Neural cell (in vitro differentiated cells): ENCODE measurements at regions not wholly inside any gene's neighbourhood (a gene's known extent, or its start where the extent isn't known, plus 50 kb on each side); places are given as distances from the start of the nearest gene placed in this dataset.

ENCODE experiments used
- H2AFZ ChIP-seq: fragments of 200-600, 300-800 bp; sonication (generic), shearing (Covaris generic); 2 replicates; pipeline ENCODE4 v1.6.0; 2014; ENCODE audit warnings: low read depth, mild to moderate bottlenecking, antibody characterized with exemption, low read length, moderate library complexity
- H3F3A ChIP-seq: fragments of 200-600 bp; shearing (Covaris generic); 2 replicates; pipeline ENCODE4 v1.6.1; 2016; ENCODE audit warnings: mild to moderate bottlenecking, moderate library complexity, mixed read lengths, antibody characterized with exemption, low read length; ENCODE audit not compliant: insufficient read depth, poor library complexity, severe bottlenecking
- H3K27ac ChIP-seq: fragments of 200-600, 300-800 bp; sonication (generic), shearing (Covaris generic); 2 replicates; pipeline ENCODE4 v1.5.1; 2014; ENCODE audit warnings: mild to moderate bottlenecking, low read length, moderate library complexity
- H3K27me3 ChIP-seq: fragments of 300-800, 200-600 bp; sonication (generic), shearing (Covaris generic); 2 replicates; pipeline ENCODE4 v1.6.0; 2014; ENCODE audit warnings: mild to moderate bottlenecking, low read depth, low read length, moderate library complexity; ENCODE audit not compliant: insufficient read depth
- H3K36me3 ChIP-seq: fragments of 300-800, 200-600 bp; sonication (generic), shearing (Covaris generic); 2 replicates; pipeline ENCODE4 v1.5.1; 2014; ENCODE audit warnings: mild to moderate bottlenecking, antibody characterized with exemption, low read length, moderate library complexity; ENCODE audit not compliant: insufficient read depth
- H3K4me2 ChIP-seq: fragments of 300-800, 200-600 bp; sonication (generic), shearing (Covaris generic); 2 replicates; pipeline ENCODE4 v1.6.0; 2014; ENCODE audit warnings: mild to moderate bottlenecking, low read length
- H3K4me3 ChIP-seq: fragments of 300-800, 200-600 bp; sonication (generic), shearing (Covaris generic); 2 replicates; pipeline ENCODE4 v1.5.1; 2014; ENCODE audit warnings: mild to moderate bottlenecking, low read length, moderate library complexity
- H3K79me2 ChIP-seq: fragments of 200-600 bp; shearing (Covaris generic); replicated peaks from 2 replicates; pipeline ENCODE4 v1.6.0; 2014; ENCODE audit warnings: mild to moderate bottlenecking, low read length, moderate library complexity; ENCODE audit not compliant: insufficient read depth
- H3K9ac ChIP-seq: fragments of 300-800, 200-600 bp; sonication (generic), shearing (Covaris generic); 2 replicates; pipeline ENCODE4 v1.6.1; 2016; ENCODE audit warnings: mild to moderate bottlenecking, low read length, mixed read lengths
- H3K9me2 ChIP-seq: fragments of 200-600 bp; shearing (Covaris generic); 2 replicates; pipeline ENCODE4 v1.6.1; 2016; ENCODE audit warnings: mild to moderate bottlenecking, low read length, mixed read lengths; ENCODE audit not compliant: insufficient read depth
- H3K9me3 ChIP-seq: fragments of 200-600, 300-800 bp; sonication (generic), shearing (Covaris generic); 2 replicates; pipeline ENCODE4 v1.6.1; 2016; ENCODE audit warnings: mild to moderate bottlenecking, mixed run types, low read length, moderate library complexity, mixed read lengths
- H4K20me1 ChIP-seq: fragments of 200-600 bp; shearing (Covaris generic); 2 replicates; pipeline ENCODE4 v1.6.1; 2016; ENCODE audit warnings: mild to moderate bottlenecking, mixed run types; ENCODE audit not compliant: insufficient read depth
- EP300 ChIP-seq: fragments of 450-650 bp; conservative IDR thresholded peaks from 2 replicates; pipeline ENCODE4 v1.6.1; 2014; ENCODE audit warnings: antibody characterized with exemption, mild to moderate bottlenecking, moderate library complexity; ENCODE audit not compliant: poor library complexity, severe bottlenecking
- EZH2 ChIP-seq: fragments of 200-600, 300-800 bp; shearing (Covaris generic), sonication (generic); IDR thresholded peaks from 2 replicates; pipeline ENCODE4 v1.6.1; 2014; ENCODE audit warnings: antibody characterized with exemption, low read length, borderline replicate concordance, mild to moderate bottlenecking; ENCODE audit not compliant: insufficient read depth, poor library complexity, severe bottlenecking
- MXI1 ChIP-seq: fragments of 450-650 bp; conservative IDR thresholded peaks from 2 replicates; pipeline ENCODE4 v1.6.1; 2014; ENCODE audit warnings: antibody characterized with exemption, mild to moderate bottlenecking; ENCODE audit not compliant: poor library complexity, severe bottlenecking
- POLR2AphosphoS5 ChIP-seq: IDR thresholded peaks from 2 replicates; pipeline ENCODE4 v1.6.1; 2012
- RAD21 ChIP-seq: fragments of 450-650 bp; conservative IDR thresholded peaks from 2 replicates; pipeline ENCODE4 v1.6.1; 2014; ENCODE audit warnings: antibody characterized with exemption, mild to moderate bottlenecking, moderate library complexity
- REST ChIP-seq: IDR thresholded peaks from 2 replicates; pipeline ENCODE4 v1.6.1; 2012; ENCODE audit warnings: borderline replicate concordance
- SMC3 ChIP-seq: fragments of 450-650 bp; conservative IDR thresholded peaks from 2 replicates; pipeline ENCODE4 v1.6.1; 2014; ENCODE audit warnings: antibody characterized with exemption, mild to moderate bottlenecking, moderate library complexity; ENCODE audit not compliant: poor library complexity
- TAF1 ChIP-seq: IDR thresholded peaks from 2 replicates; pipeline ENCODE4 v1.6.1; 2012; ENCODE audit warnings: low read depth
- TF ChIP-seq, protein P1 (sequence below): fragments of 450-650 bp; IDR thresholded peaks from 2 replicates; pipeline ENCODE4 v1.5.1; 2014; ENCODE audit warnings: antibody characterized with exemption, mild to moderate bottlenecking, moderate library complexity; ENCODE audit not compliant: poor library complexity, severe bottlenecking

DNA sequence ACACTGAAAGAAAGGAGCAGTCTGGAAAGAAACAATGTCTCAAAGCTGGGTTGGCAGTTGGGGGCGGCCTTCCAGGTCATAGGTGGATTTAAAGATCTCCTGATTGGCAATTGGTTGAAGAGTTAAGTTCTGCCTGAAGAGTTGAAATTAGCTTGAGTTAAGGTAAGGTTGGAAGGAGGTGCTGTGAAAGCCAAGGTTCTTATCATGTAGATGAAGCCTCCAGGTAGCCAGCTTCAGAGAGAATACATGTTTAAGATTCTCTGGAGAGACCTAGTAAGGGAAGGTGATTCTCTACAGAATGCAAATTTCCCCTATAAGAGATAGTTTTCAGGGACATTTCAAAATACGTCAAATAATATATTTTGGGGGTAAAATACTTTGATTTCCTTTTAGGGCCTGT, 387.1 kb downstream of the TMEM232 start:
- TF ChIP-seq, protein P1, sequence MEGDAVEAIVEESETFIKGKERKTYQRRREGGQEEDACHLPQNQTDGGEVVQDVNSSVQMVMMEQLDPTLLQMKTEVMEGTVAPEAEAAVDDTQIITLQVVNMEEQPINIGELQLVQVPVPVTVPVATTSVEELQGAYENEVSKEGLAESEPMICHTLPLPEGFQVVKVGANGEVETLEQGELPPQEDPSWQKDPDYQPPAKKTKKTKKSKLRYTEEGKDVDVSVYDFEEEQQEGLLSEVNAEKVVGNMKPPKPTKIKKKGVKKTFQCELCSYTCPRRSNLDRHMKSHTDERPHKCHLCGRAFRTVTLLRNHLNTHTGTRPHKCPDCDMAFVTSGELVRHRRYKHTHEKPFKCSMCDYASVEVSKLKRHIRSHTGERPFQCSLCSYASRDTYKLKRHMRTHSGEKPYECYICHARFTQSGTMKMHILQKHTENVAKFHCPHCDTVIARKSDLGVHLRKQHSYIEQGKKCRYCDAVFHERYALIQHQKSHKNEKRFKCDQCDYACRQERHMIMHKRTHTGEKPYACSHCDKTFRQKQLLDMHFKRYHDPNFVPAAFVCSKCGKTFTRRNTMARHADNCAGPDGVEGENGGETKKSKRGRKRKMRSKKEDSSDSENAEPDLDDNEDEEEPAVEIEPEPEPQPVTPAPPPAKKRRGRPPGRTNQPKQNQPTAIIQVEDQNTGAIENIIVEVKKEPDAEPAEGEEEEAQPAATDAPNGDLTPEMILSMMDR = no peak
- TF ChIP-seq SMC3 = no peak
- TF ChIP-seq EP300 = no peak
- TF ChIP-seq EZH2 = no peak
- no peak for TF ChIP-seq POLR2AphosphoS5
- no peak for TF ChIP-seq RAD21
- TF ChIP-seq MXI1 = no peak
- no peak for TF ChIP-seq REST
- TF ChIP-seq TAF1 = no peak
- H2AFZ ChIP-seq = no peak overlapping the region

GRCh38 chr5:110341836-110342235, 384.6 kb downstream of the TMEM232 start:
- H3K36me3 ChIP-seq = no peaks in the 10 kb centered on the region
- TF ChIP-seq EZH2 = no peak
- TF ChIP-seq RAD21 = no peak
- TF ChIP-seq EP300 = no peak
- no peak for TF ChIP-seq TAF1
- TF ChIP-seq, protein P1 = no peak
- TF ChIP-seq SMC3 = no peak
- TF ChIP-seq POLR2AphosphoS5 = no peak
- no peak for TF ChIP-seq REST
- no peak for TF ChIP-seq MXI1
- no peaks in the 10 kb centered on the region for H4K20me1 ChIP-seq
- H2AFZ ChIP-seq = no peak overlapping the region
- no peaks in the 10 kb centered on the region for H3K79me2 ChIP-seq
- H3F3A ChIP-seq = no peaks in the 10 kb centered on the region
- no peak overlapping the region for H3K27ac ChIP-seq
- H3K27me3 ChIP-seq = no peaks in the 10 kb centered on the region
- H3K9me3 ChIP-seq = no peaks in the 10 kb centered on the region
- H3K9ac ChIP-seq = no peak overlapping the region
- H3K4me2 ChIP-seq = no peak overlapping the region
- no peak overlapping the region for H3K4me3 ChIP-seq
- H3K9me2 ChIP-seq = no peaks in the 10 kb centered on the region

More for the DNA sequence above, 387.1 kb downstream of the TMEM232 start:
- Histone ChIP-seq H3F3A (no peaks in the 10 kb centered on the region), H3K4me2 (no peak overlapping the region), H3K36me3 (no peaks in the 10 kb centered on the region), H3K79me2 (no peaks in the 10 kb centered on the region), H3K27ac (no peak overlapping the region), H3K9ac (no peak overlapping the region), H3K27me3 (no peaks in the 10 kb centered on the region), H3K9me3 (no peaks in the 10 kb centered on the region), H3K4me3 (no peak overlapping the region), H4K20me1 (no peaks in the 10 kb centered on the region), H3K9me2 (no peaks in the 10 kb centered on the region)
